ENCODE measurements at regions not wholly inside any gene's neighbourhood (a gene's known extent, or its start where the extent isn't known, plus 50 kb on each side); places are given as distances from the start of the nearest gene placed in this dataset.

- Histone ChIP-seq H3K9me3 (no peaks in the 10 kb centered on the region), H3K4me3 (no peak overlapping the region), H3K27me3 (no peaks in the 10 kb centered on the region), H3K27ac (no peak overlapping the region), H3K36me3 (no peaks in the 10 kb centered on the region), H3K4me1 (peaks cover 0 to 7% (median 2%) of the 10 kb centered on the region in 4 donors)
- no peak for DNase-seq
- intact Hi-C loops (cut with DNase I; ENCODE audit: low total_unique reads) = no loop called here
- TF ChIP-seq CTCF (IDR thresholded peaks at IDR 0.05) = no peak
Observed at GRCh38 chr15:79373113-79373512, 59.0 kb upstream of the MINAR1 start.

GRCh38 chr15:79373728-79374127 lies 58.4 kb upstream of the MINAR1 start:
- H3K4me3 ChIP-seq = no peak overlapping the region
- peaks cover 0 to 7% (median 2%) of the 10 kb centered on the region in 4 donors for H3K4me1 ChIP-seq
- no peaks in the 10 kb centered on the region for H3K36me3 ChIP-seq
- TF ChIP-seq CTCF (IDR thresholded peaks at IDR 0.05) = no peak
- H3K27ac ChIP-seq = no peak overlapping the region
- H3K27me3 ChIP-seq = no peaks in the 10 kb centered on the region
- no peaks in the 10 kb centered on the region for H3K9me3 ChIP-seq
- no peak for DNase-seq
- intact Hi-C loops (cut with DNase I; ENCODE audit: low total_unique reads) = no loop called here

- Histone ChIP-seq H3K27me3 (no peaks in the 10 kb centered on the region), H3K4me3 (no peak overlapping the region), H3K36me3 (no peaks in the 10 kb centered on the region), H3K4me1 (peaks cover 0 to 7% (median 2%) of the 10 kb centered on the region in 4 donors), H3K27ac (no peak overlapping the region), H3K9me3 (no peaks in the 10 kb centered on the region)
- DNase-seq = no peak
- TF ChIP-seq CTCF (IDR thresholded peaks at IDR 0.05) = no peak
- intact Hi-C loops (cut with DNase I; ENCODE audit: low total_unique reads) = no loop called here
Observed at GRCh38 chr15:79376383-79376782, 55.8 kb upstream of the MINAR1 start.

GRCh38 chr15:79378394-79379109 lies 53.6 kb upstream of the MINAR1 start:
- Histone ChIP-seq H3K4me3 (no peak overlapping the region), H3K4me1 (peaks cover 0 to under 1% (median 0%) of the 10 kb centered on the region in 4 donors), H3K27me3 (no peaks in the 10 kb centered on the region), H3K36me3 (no peaks in the 10 kb centered on the region), H3K9me3 (no peaks in the 10 kb centered on the region), H3K27ac (no peak overlapping the region)
- no peak for TF ChIP-seq CTCF (IDR thresholded peaks at IDR 0.05)
- no peak for DNase-seq
- intact Hi-C loops (cut with DNase I; ENCODE audit: low total_unique reads) = no loop called here

GRCh38 chr15:79380755-79381497 lies 51.2 kb upstream of the MINAR1 start:
- intact Hi-C loops (cut with DNase I; ENCODE audit: low total_unique reads) = loop anchor here (2.0 kb wide), 1 partner anchor 472 kb away; no protein-coding TSS in a partner anchor
- Histone ChIP-seq H3K27ac (no peak overlapping the region), H3K4me1 (no peaks in the 10 kb centered on the region), H3K9me3 (no peaks in the 10 kb centered on the region), H3K36me3 (no peaks in the 10 kb centered on the region), H3K27me3 (no peaks in the 10 kb centered on the region), H3K4me3 (no peak overlapping the region)
- peak; percentile 83 to 88 for DNase-seq
- peak; percentile 84 to 87 for TF ChIP-seq CTCF (IDR thresholded peaks at IDR 0.05)

Measured in tibial artery (tissue), 4 donors.